H1 (cell line): ENCODE measurements at regions not wholly inside any gene's neighbourhood (a gene's known extent, or its start where the extent isn't known, plus 50 kb on each side); places are given as distances from the start of the nearest gene placed in this dataset.

Experiments
- CHD1 ChIP-seq: IDR thresholded peaks from 2 replicates; pipeline ENCODE4 v1.6.1; 2012; ENCODE audit warnings: low read depth, low read length, improper control_type of control experiment
- CHD2 ChIP-seq: IDR thresholded peaks from 2 replicates; pipeline ENCODE4 v1.6.1; 2012; ENCODE audit warnings: low read length, improper control_type of control experiment
- FOSL1 ChIP-seq: IDR thresholded peaks from 2 replicates; pipeline ENCODE4 v1.6.1; 2011; ENCODE audit warnings: mild to moderate bottlenecking, low read depth, low read length, moderate library complexity; ENCODE audit not compliant: insufficient read depth
- GABPA ChIP-seq: IDR thresholded peaks from 2 replicates; pipeline ENCODE4 v1.6.1; 2011; ENCODE audit warnings: mild to moderate bottlenecking, low read length, moderate library complexity, borderline replicate concordance; ENCODE audit not compliant: insufficient read depth
- GTF2F1 ChIP-seq: IDR thresholded peaks from 2 replicates; pipeline ENCODE4 v1.6.1; 2012; ENCODE audit warnings: low read depth, low read length, improper control_type of control experiment, borderline replicate concordance
- KDM1A ChIP-seq: fragments of 200-600, 300-600 bp; sonication (generic); IDR thresholded peaks from 2 replicates; pipeline ENCODE4 v1.7.1; 2016; ENCODE audit warnings: mild to moderate bottlenecking, low read length, borderline replicate concordance
- KDM5A ChIP-seq: fragments of 200-600 bp; IDR thresholded peaks from 2 replicates; pipeline ENCODE4 v1.7.1; 2012; ENCODE audit warnings: mild to moderate bottlenecking, low read length, inconsistent platforms, mixed read lengths
- MAFK ChIP-seq: IDR thresholded peaks from 2 replicates; pipeline ENCODE4 v1.6.1; 2012; ENCODE audit warnings: low read depth, mild to moderate bottlenecking, improper control_type of control experiment, low read length
- PHF8 ChIP-seq: fragments of 200-600 bp; sonication (generic); conservative IDR thresholded peaks from 2 replicates; pipeline ENCODE4 v1.7.1; 2012; ENCODE audit warnings: low read depth, mild to moderate bottlenecking, inconsistent platforms, low read length, moderate library complexity
- POLR2A ChIP-seq, 2 experiments: IDR thresholded peaks; 1 replicate in 1 of 2; 2 replicates in 1 of 2; pipeline ENCODE4 v1.6.1; 2011; ENCODE audit warnings: low read depth in 2 of 2, low read length in 2 of 2, mild to moderate bottlenecking in 2 of 2; ENCODE audit errors: control extremely low read depth in 1 of 2
- RFX5 ChIP-seq: IDR thresholded peaks from 2 replicates; pipeline ENCODE4 v1.6.1; 2011; ENCODE audit warnings: low read depth, low read length, improper control_type of control experiment, borderline replicate concordance
- TAF7 ChIP-seq: optimal IDR thresholded peaks from 2 replicates; pipeline ENCODE3; 2011; ENCODE audit warnings: low read depth, mild to moderate bottlenecking, inconsistent platforms, low read length, moderate library complexity, borderline replicate concordance
- TF ChIP-seq, protein P1 (sequence below): fragments of 300-600 bp; sonication (generic); IDR thresholded peaks from 2 replicates; pipeline ENCODE4 v1.7.1; 2012; ENCODE audit warnings: low read length, moderate library complexity, mild to moderate bottlenecking, inconsistent platforms; ENCODE audit not compliant: insufficient replicate concordance

DNA sequence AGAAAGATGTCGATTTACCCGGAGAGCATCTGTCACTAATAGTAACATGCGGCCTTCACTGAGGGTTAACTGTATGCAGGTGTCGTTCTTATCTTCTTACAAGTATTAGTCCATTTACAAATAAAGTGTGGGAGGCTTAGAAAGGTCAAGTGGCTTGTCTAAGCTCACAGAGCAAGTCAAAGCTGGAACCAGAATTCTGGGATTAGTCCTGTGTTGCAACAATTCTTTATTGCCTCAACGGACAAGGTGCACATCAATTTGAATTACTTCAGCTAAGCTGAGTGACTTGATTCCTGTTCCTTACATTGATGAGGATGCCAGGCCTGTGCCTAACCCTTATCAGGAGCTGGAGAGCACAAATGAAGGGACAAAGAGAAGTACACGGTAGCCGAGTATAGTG is 1193.6 kb downstream of the UQCRFS1 start (continued):
- TF ChIP-seq, protein P1, sequence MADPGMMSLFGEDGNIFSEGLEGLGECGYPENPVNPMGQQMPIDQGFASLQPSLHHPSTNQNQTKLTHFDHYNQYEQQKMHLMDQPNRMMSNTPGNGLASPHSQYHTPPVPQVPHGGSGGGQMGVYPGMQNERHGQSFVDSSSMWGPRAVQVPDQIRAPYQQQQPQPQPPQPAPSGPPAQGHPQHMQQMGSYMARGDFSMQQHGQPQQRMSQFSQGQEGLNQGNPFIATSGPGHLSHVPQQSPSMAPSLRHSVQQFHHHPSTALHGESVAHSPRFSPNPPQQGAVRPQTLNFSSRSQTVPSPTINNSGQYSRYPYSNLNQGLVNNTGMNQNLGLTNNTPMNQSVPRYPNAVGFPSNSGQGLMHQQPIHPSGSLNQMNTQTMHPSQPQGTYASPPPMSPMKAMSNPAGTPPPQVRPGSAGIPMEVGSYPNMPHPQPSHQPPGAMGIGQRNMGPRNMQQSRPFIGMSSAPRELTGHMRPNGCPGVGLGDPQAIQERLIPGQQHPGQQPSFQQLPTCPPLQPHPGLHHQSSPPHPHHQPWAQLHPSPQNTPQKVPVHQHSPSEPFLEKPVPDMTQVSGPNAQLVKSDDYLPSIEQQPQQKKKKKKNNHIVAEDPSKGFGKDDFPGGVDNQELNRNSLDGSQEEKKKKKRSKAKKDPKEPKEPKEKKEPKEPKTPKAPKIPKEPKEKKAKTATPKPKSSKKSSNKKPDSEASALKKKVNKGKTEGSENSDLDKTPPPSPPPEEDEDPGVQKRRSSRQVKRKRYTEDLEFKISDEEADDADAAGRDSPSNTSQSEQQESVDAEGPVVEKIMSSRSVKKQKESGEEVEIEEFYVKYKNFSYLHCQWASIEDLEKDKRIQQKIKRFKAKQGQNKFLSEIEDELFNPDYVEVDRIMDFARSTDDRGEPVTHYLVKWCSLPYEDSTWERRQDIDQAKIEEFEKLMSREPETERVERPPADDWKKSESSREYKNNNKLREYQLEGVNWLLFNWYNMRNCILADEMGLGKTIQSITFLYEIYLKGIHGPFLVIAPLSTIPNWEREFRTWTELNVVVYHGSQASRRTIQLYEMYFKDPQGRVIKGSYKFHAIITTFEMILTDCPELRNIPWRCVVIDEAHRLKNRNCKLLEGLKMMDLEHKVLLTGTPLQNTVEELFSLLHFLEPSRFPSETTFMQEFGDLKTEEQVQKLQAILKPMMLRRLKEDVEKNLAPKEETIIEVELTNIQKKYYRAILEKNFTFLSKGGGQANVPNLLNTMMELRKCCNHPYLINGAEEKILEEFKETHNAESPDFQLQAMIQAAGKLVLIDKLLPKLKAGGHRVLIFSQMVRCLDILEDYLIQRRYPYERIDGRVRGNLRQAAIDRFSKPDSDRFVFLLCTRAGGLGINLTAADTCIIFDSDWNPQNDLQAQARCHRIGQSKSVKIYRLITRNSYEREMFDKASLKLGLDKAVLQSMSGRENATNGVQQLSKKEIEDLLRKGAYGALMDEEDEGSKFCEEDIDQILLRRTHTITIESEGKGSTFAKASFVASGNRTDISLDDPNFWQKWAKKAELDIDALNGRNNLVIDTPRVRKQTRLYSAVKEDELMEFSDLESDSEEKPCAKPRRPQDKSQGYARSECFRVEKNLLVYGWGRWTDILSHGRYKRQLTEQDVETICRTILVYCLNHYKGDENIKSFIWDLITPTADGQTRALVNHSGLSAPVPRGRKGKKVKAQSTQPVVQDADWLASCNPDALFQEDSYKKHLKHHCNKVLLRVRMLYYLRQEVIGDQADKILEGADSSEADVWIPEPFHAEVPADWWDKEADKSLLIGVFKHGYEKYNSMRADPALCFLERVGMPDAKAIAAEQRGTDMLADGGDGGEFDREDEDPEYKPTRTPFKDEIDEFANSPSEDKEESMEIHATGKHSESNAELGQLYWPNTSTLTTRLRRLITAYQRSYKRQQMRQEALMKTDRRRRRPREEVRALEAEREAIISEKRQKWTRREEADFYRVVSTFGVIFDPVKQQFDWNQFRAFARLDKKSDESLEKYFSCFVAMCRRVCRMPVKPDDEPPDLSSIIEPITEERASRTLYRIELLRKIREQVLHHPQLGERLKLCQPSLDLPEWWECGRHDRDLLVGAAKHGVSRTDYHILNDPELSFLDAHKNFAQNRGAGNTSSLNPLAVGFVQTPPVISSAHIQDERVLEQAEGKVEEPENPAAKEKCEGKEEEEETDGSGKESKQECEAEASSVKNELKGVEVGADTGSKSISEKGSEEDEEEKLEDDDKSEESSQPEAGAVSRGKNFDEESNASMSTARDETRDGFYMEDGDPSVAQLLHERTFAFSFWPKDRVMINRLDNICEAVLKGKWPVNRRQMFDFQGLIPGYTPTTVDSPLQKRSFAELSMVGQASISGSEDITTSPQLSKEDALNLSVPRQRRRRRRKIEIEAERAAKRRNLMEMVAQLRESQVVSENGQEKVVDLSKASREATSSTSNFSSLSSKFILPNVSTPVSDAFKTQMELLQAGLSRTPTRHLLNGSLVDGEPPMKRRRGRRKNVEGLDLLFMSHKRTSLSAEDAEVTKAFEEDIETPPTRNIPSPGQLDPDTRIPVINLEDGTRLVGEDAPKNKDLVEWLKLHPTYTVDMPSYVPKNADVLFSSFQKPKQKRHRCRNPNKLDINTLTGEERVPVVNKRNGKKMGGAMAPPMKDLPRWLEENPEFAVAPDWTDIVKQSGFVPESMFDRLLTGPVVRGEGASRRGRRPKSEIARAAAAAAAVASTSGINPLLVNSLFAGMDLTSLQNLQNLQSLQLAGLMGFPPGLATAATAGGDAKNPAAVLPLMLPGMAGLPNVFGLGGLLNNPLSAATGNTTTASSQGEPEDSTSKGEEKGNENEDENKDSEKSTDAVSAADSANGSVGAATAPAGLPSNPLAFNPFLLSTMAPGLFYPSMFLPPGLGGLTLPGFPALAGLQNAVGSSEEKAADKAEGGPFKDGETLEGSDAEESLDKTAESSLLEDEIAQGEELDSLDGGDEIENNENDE: no peak
- TF ChIP-seq GABPA (no peak), FOSL1 (no peak), PHF8 (no peak), KDM5A (no peak), CHD1 (no peak), TAF7 (no peak), POLR2A (IDR thresholded peaks at IDR 0.05; ENCODE audit: control extremely low read depth in 1 of 2, low read depth in 2 of 2, low read length in 2 of 2) (no peak), MAFK (no peak), KDM1A (no peak), GTF2F1 (no peak), CHD2 (no peak), RFX5 (no peak)
